VCaP (cell line): ENCODE measurements at regions not wholly inside any gene's neighbourhood (a gene's known extent, or its start where the extent isn't known, plus 50 kb on each side); places are given as distances from the start of the nearest gene placed in this dataset.
"Not testable (repeated sequence)": the region's sequence is repeated elsewhere in the genome, so short reads cannot be mapped to it uniquely, and the experiment has no call there.

Experiments used
- H3K27ac ChIP-seq: fragments of 450-650 bp; 2 replicates; pipeline ENCODE4 v1.5.1; 2017
- CTCF ChIP-seq: fragments of 450-650 bp; conservative IDR thresholded peaks from 2 replicates; pipeline ENCODE4 v1.5.1; 2017; ENCODE audit warnings: mild to moderate bottlenecking, moderate library complexity

GRCh38 chr11:121901886-121902285 is 214.1 kb downstream of the BLID start:
- H3K27ac ChIP-seq, result no peak overlapping the region
- TF ChIP-seq CTCF, result no peak

- H3K27ac ChIP-seq, result not testable (repeated sequence)
These were observed 214.6 kb downstream of the BLID start for GRCh38 chr11:121901417-121901816.

- TF ChIP-seq CTCF, result no peak
- no peak overlapping the region for H3K27ac ChIP-seq
These were observed 216.5 kb downstream of the BLID start for GRCh38 chr11:121899520-121899919.

- no peak overlapping the region for H3K27ac ChIP-seq
These were observed 217.1 kb downstream of the BLID start for GRCh38 chr11:121898903-121899302.

GRCh38 chr11:121895919-121896318 is 220.1 kb downstream of the BLID start:
- TF ChIP-seq CTCF, result no peak
- H3K27ac ChIP-seq, result no peak overlapping the region

More at GRCh38 chr11:121898903-121899302, 217.1 kb downstream of the BLID start:
- TF ChIP-seq CTCF, result no peak

- no peak for TF ChIP-seq CTCF
- no peak overlapping the region for H3K27ac ChIP-seq
These were observed 221.4 kb downstream of the BLID start for GRCh38 chr11:121894581-121894980.

- no peak overlapping the region for H3K27ac ChIP-seq
- no peak for TF ChIP-seq CTCF
These were observed 223.2 kb downstream of the BLID start for GRCh38 chr11:121892863-121893262.

GRCh38 chr11:121892131-121892681 is 223.8 kb downstream of the BLID start:
- no peak for TF ChIP-seq CTCF
- H3K27ac ChIP-seq, result no peak overlapping the region
